Middle frontal gyrus (tissue), 1 donor: ENCODE measurements at regions not wholly inside any gene's neighbourhood (a gene's known extent, or its start where the extent isn't known, plus 50 kb on each side); places are given as distances from the start of the nearest gene placed in this dataset.
"Not testable (repeated sequence)": the region's sequence is repeated elsewhere in the genome, so short reads cannot be mapped to it uniquely, and the experiment has no call there.

Experiments used
- DNase-seq: peaks from one replicate; pipeline ENCODE4 v3.0.0-alpha.2; 2015; ENCODE audit warnings: low spot score; ENCODE audit errors: extremely low spot score

GRCh38 chr11:87559852-87560251 is 522.1 kb downstream of the TMEM135 start:
- DNase-seq: not testable (repeated sequence)

- DNase-seq: no peak
Measured at GRCh38 chr11:87555101-87555500, 517.4 kb downstream of the TMEM135 start.

- DNase-seq: no peak
Measured at GRCh38 chr11:87548797-87549196, 511.1 kb downstream of the TMEM135 start.

- no peak for DNase-seq
Measured at GRCh38 chr11:87545858-87546257, 508.1 kb downstream of the TMEM135 start.

GRCh38 chr11:87539596-87539995 is 501.9 kb downstream of the TMEM135 start:
- DNase-seq: no peak

GRCh38 chr11:87536565-87536964 is 498.8 kb downstream of the TMEM135 start:
- DNase-seq: no peak

GRCh38 chr11:87536016-87536415 is 498.3 kb downstream of the TMEM135 start:
- no peak for DNase-seq

- DNase-seq: no peak
Measured at GRCh38 chr11:87535513-87535912, 497.8 kb downstream of the TMEM135 start.

GRCh38 chr11:87531835-87532234 is 494.1 kb downstream of the TMEM135 start:
- DNase-seq: not testable (repeated sequence)

GRCh38 chr11:87529486-87529885 is 491.8 kb downstream of the TMEM135 start:
- DNase-seq: no peak

- no peak for DNase-seq
Measured at GRCh38 chr11:87528752-87529151, 491.0 kb downstream of the TMEM135 start.

- no peak for DNase-seq
Measured at GRCh38 chr11:87523276-87523675, 485.5 kb downstream of the TMEM135 start.

GRCh38 chr11:87518266-87518665 is 480.5 kb downstream of the TMEM135 start:
- no peak for DNase-seq

GRCh38 chr11:87517351-87517750 is 479.6 kb downstream of the TMEM135 start:
- no peak for DNase-seq

- DNase-seq: not testable (repeated sequence)
Measured at GRCh38 chr11:87507722-87508121, 470.0 kb downstream of the TMEM135 start.

- not testable (repeated sequence) for DNase-seq
Measured at GRCh38 chr11:87506946-87507345, 469.2 kb downstream of the TMEM135 start.

- DNase-seq: no peak
Measured at GRCh38 chr11:87501388-87501787, 463.7 kb downstream of the TMEM135 start.

GRCh38 chr11:87494936-87495335 is 457.2 kb downstream of the TMEM135 start:
- not testable (repeated sequence) for DNase-seq

- not testable (repeated sequence) for DNase-seq
Measured at GRCh38 chr11:87494026-87494425, 456.3 kb downstream of the TMEM135 start.

GRCh38 chr11:87493516-87493915 is 455.8 kb downstream of the TMEM135 start:
- no peak for DNase-seq

- no peak for DNase-seq
Measured at GRCh38 chr11:87491381-87491780, 453.6 kb downstream of the TMEM135 start.

- no peak for DNase-seq
Measured at GRCh38 chr11:87490671-87491070, 452.9 kb downstream of the TMEM135 start.

GRCh38 chr11:87484566-87484965 is 446.8 kb downstream of the TMEM135 start:
- DNase-seq: no peak

GRCh38 chr11:87477321-87477720 is 439.6 kb downstream of the TMEM135 start:
- no peak for DNase-seq
